Stomach (tissue), 8 donors: ENCODE measurements at regions not wholly inside any gene's neighbourhood (a gene's known extent, or its start where the extent isn't known, plus 50 kb on each side); places are given as distances from the start of the nearest gene placed in this dataset.

Source experiments
- DNase-seq, 2 donors: peaks; one replicate each; pipeline versions ENCODE4 v3.0.0 to v3.0.0-alpha.2; 2013 to 2019
- H3K27ac ChIP-seq, 5 donors: fragments of 200-600 bp in 4 of 5; sonication (generic) in 4 of 5; one replicate each; pipeline ENCODE4 v1.5.1; 2013 to 2019; ENCODE audit warnings: mild to moderate bottlenecking in 1 of 5, moderate library complexity in 1 of 5
- H3K27me3 ChIP-seq, 3 donors: fragments of 200-600 bp; sonication (generic); one replicate each; pipeline ENCODE4 v1.5.1; 2017 to 2019; ENCODE audit warnings: mixed run types in 1 of 3
- H3K36me3 ChIP-seq, 4 donors: fragments of 200-600 bp; sonication (generic); 1 replicate in 3 of 4; 2 replicates in 1 of 4; pipeline ENCODE4 v1.5.1; 2016 to 2019
- H3K4me1 ChIP-seq, 4 donors: fragments of 200-600 bp; sonication (generic); one replicate each; pipeline ENCODE4 v1.5.1; 2016 to 2019
- H3K4me3 ChIP-seq, 4 donors: fragments of 200-600 bp; sonication (generic) in 3 of 4; one replicate each; pipeline ENCODE4 v1.5.1; 2016 to 2019; ENCODE audit warnings: mild to moderate bottlenecking in 1 of 4
- H3K9me3 ChIP-seq, 4 donors: fragments of 200-600 bp; sonication (generic); one replicate each; pipeline ENCODE4 v1.5.1; 2016 to 2019
- EP300 ChIP-seq: sonication (generic); formaldehyde crosslinking; IDR thresholded peaks from one replicate; pipeline ENCODE4 v1.6.1; 2017; ENCODE audit warnings: antibody characterized with exemption
- POLR2A ChIP-seq, 4 donors: fragments of 450-650 bp; IDR thresholded peaks; one replicate each; pipeline ENCODE4 v1.6.1; 2016; ENCODE audit warnings: antibody characterized with exemption in 4 of 4, control low read depth in 2 of 4, mild to moderate bottlenecking in 1 of 4, moderate library complexity in 1 of 4
- POLR2AphosphoS5 ChIP-seq, 3 donors: sonication (generic); formaldehyde crosslinking; IDR thresholded peaks; one replicate each; pipeline ENCODE4 v1.6.1; 2016; ENCODE audit warnings: antibody characterized with exemption in 3 of 3
- WGBS, 5 donors: extraction: QIAGEN DNeasy Blood & Tissue Kit in 3 of 5; methylation state at CpG; one replicate each; pipeline versions ENCODE4 v1.1.5 to v1.1.7; 2013 to 2018; 5-methylcytosine and 5-hydroxymethylcytosine counted together
- intact Hi-C: fragments of 100-400 bp; cut with DNase I; formaldehyde crosslinking; loops from one replicate; pipeline ENCODE4 v1.15.1; 2023; ENCODE audit warnings: low total_unique reads
- TF ChIP-seq, protein P1 (sequence below), 7 experiments: fragments of 450-650 bp in 4 of 7; fragments of 200-600 bp in 3 of 7; sonication (generic) in 3 of 7; IDR thresholded peaks; one replicate each; pipeline ENCODE4 v1.5.1; 2016 to 2019; ENCODE audit warnings: antibody characterized with exemption in 7 of 7, control low read depth in 2 of 7, mild to moderate bottlenecking in 1 of 7
- donor health status: healthy with polysubstance abuse.
- donor health status: Bipolar disorder and iron deficiency.
- donor health status: healthy.

DNA sequence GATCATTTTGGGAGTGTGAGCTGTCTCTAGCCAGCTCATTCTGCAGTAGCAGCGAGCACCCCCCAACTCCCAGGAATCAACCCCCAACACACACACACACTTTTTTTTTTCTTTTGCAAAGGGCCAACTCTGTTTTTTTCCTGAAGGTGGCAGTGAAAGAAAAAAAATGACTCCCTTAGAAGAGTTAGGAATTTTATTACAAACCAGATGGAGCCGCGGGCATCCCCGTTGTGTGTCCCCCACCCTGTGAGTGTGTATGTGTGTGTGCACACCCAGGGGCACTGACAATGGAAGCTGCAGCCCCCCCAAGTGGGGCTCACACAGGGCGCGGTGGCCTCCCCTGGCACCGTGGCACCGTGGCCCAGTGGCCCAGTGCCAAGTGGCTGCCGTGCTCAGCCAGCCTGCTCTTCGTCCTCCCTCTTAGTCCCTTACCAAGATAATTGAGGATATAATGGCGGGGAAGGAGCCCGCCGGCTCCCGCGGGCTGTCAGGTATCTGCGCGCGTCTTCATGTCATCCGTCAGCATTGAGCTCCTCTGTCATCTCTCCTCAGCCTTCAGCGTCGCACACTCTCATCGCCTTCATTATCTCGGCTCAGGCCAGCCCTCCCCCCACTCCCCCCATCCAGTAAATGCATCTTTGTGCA, 314.1 kb downstream of the ZNF536 start:
- DNase-seq: peak in 1 of 2 donors; percentile 60
- peak overlapping the region in 2 of 4 donors; percentile 20 to 22 for H3K4me3 ChIP-seq
- intact Hi-C loops: no loop called here
- H3K4me1 ChIP-seq: peaks cover 0 to 26% (median 11%) of the 10 kb centered on the region in 4 donors
- H3K27ac ChIP-seq: no peak overlapping the region
- WGBS, 5 donors: 67 to 77% (median 70%) methylated on average over 20 to 23 of the region's 23 CpGs
- no peaks in the 10 kb centered on the region for H3K9me3 ChIP-seq
- TF ChIP-seq EP300 (no peak), POLR2AphosphoS5 (IDR thresholded peaks at IDR 0.05) (no peak), POLR2A (IDR thresholded peaks at IDR 0.05) (no peak)
- peaks cover 0 to 68% (median 12%) of the 10 kb centered on the region in 3 donors for H3K27me3 ChIP-seq
- no peaks in the 10 kb centered on the region for H3K36me3 ChIP-seq

DNA sequence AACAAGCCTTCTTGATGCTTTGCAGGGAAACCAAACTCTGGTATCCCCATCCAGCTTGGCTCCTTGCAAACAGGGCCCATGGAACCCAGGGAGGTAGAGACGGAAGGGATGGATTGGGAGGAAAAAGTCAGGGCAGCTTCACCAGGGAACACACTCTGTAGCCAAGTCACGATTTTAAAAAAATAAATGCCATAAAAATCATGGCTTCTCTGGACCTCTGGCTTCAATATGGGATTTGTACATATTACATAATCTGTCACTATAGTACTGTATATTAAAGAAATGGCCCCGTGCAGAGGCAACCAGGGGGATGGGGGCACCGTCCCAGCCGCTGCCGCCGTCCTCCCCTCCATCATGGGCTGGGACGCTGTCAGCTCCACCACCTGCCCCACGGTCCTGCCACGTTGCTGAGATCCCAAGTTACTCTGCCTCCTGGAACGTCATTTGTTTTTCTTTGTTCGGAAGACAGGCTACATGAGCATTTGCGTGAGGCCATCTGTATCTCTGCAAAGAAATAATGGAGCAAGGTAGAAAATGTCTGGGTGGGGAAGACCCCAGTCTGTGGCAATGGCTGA, 313.3 kb downstream of the ZNF536 start:
- H3K27ac ChIP-seq: no peak overlapping the region
- no peak for DNase-seq
- H3K4me1 ChIP-seq: peaks cover 0 to 26% (median 11%) of the 10 kb centered on the region in 4 donors
- intact Hi-C loops: no loop called here
- H3K36me3 ChIP-seq: no peaks in the 10 kb centered on the region
- no peak overlapping the region for H3K4me3 ChIP-seq
- H3K9me3 ChIP-seq: no peaks in the 10 kb centered on the region
- TF ChIP-seq, protein P1, sequence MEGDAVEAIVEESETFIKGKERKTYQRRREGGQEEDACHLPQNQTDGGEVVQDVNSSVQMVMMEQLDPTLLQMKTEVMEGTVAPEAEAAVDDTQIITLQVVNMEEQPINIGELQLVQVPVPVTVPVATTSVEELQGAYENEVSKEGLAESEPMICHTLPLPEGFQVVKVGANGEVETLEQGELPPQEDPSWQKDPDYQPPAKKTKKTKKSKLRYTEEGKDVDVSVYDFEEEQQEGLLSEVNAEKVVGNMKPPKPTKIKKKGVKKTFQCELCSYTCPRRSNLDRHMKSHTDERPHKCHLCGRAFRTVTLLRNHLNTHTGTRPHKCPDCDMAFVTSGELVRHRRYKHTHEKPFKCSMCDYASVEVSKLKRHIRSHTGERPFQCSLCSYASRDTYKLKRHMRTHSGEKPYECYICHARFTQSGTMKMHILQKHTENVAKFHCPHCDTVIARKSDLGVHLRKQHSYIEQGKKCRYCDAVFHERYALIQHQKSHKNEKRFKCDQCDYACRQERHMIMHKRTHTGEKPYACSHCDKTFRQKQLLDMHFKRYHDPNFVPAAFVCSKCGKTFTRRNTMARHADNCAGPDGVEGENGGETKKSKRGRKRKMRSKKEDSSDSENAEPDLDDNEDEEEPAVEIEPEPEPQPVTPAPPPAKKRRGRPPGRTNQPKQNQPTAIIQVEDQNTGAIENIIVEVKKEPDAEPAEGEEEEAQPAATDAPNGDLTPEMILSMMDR (IDR thresholded peaks at IDR 0.05): no peak
- TF ChIP-seq POLR2A (IDR thresholded peaks at IDR 0.05): no peak
- TF ChIP-seq POLR2AphosphoS5 (IDR thresholded peaks at IDR 0.05): no peak
- no peak for TF ChIP-seq EP300
- peaks cover 0 to 65% (median 5%) of the 10 kb centered on the region in 3 donors for H3K27me3 ChIP-seq
- 74 to 81% (median 76%) methylated on average over 13 of the region's 13 CpGs for WGBS, 5 donors

DNA sequence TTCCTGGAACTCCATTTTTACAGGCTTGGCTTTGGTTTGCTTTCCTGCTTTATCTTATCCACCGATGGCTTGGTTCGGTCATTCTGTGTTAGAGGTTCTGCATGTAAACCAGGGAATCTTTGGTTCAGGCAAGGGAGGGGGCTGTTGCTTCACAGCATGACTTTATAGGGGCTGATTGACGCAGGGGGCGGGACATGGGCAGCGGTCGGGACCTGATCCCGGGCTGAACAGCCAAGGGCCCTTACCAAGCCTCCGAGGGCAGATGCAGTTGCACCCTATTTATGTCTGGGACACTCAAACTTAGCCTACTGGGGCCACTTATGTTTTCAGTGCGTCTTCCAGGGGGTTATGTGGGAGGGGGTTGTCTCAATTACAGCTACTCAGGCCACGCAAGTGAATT, 312.4 kb downstream of the ZNF536 start:
- intact Hi-C loops: no loop called here

DNA sequence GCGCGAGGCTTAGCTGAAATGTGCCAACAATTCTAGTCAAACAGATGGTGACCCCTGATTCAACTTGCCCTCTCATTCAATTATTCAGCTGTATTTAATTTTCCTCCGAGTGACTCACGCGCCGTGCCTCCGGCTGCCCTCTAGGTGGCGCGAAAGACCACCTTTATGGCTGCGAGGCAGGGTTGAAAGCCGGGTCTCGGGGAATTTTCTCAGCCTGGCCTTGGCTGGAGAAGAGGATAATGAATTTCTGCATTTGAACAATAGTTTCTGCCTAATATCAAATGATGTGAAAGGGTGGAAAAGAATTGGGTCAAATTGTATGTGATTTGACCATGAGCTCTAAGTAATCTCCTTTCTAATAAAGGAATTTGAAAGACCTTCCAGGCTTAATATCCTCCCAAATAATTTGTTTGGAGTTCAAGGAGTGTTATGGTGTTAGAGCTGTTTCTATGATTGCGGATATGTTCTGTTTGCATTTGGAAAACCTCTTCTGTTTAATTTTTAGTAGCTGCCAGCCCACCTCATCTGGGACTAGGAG, 310.9 kb downstream of the ZNF536 start:
- no peaks in the 10 kb centered on the region for H3K9me3 ChIP-seq
- 3 to 8% (median 5%) methylated on average over 13 of the region's 13 CpGs for WGBS, 5 donors

More for the DNA sequence above, 312.4 kb downstream of the ZNF536 start:
- H3K36me3 ChIP-seq: no peaks in the 10 kb centered on the region
- H3K27me3 ChIP-seq: peaks cover 0 to 56% (median 5%) of the 10 kb centered on the region in 3 donors
- no peak overlapping the region for H3K4me3 ChIP-seq
- DNase-seq: no peak
- no peaks in the 10 kb centered on the region for H3K9me3 ChIP-seq
- H3K27ac ChIP-seq: no peak overlapping the region
- WGBS, 5 donors: 53 to 69% (median 64%) methylated on average over 8 to 10 of the region's 10 CpGs
- no peak for TF ChIP-seq POLR2AphosphoS5 (IDR thresholded peaks at IDR 0.05)
- peaks cover 0 to 26% (median 11%) of the 10 kb centered on the region in 4 donors for H3K4me1 ChIP-seq

More for the DNA sequence above, 310.9 kb downstream of the ZNF536 start:
- Histone ChIP-seq H3K4me3 (no peak overlapping the region), H3K36me3 (no peaks in the 10 kb centered on the region), H3K27me3 (peaks cover 0 to 47% (median 9%) of the 10 kb centered on the region in 3 donors), H3K4me1 (peaks cover 0 to 26% (median 11%) of the 10 kb centered on the region in 4 donors), H3K27ac (no peak overlapping the region)
- peak in 2 of 3 donors; percentile 3 to 76 for TF ChIP-seq POLR2AphosphoS5 (IDR thresholded peaks at IDR 0.05)
- no peak for TF ChIP-seq EP300
- TF ChIP-seq POLR2A (IDR thresholded peaks at IDR 0.05): no peak
- TF ChIP-seq, protein P1 (IDR thresholded peaks at IDR 0.05): peak in 5 of 7 experiments; percentile 51 to 89 (median 86)
- DNase-seq: peak; percentile 74 to 94
- intact Hi-C loops: no loop called here
